LNCAP (cell line): ENCODE measurements at regions not wholly inside any gene's neighbourhood (a gene's known extent, or its start where the extent isn't known, plus 50 kb on each side); places are given as distances from the start of the nearest gene placed in this dataset.

Source experiments
- TF ChIP-seq, protein P1 (sequence below): fragments of 450-650 bp; IDR thresholded peaks from 2 replicates; pipeline ENCODE4 v1.5.1; 2017; ENCODE audit warnings: mild to moderate bottlenecking

GRCh38 chr16:88128556-88128955 is 177.3 kb downstream of the BANP start:
- TF ChIP-seq, protein P1, sequence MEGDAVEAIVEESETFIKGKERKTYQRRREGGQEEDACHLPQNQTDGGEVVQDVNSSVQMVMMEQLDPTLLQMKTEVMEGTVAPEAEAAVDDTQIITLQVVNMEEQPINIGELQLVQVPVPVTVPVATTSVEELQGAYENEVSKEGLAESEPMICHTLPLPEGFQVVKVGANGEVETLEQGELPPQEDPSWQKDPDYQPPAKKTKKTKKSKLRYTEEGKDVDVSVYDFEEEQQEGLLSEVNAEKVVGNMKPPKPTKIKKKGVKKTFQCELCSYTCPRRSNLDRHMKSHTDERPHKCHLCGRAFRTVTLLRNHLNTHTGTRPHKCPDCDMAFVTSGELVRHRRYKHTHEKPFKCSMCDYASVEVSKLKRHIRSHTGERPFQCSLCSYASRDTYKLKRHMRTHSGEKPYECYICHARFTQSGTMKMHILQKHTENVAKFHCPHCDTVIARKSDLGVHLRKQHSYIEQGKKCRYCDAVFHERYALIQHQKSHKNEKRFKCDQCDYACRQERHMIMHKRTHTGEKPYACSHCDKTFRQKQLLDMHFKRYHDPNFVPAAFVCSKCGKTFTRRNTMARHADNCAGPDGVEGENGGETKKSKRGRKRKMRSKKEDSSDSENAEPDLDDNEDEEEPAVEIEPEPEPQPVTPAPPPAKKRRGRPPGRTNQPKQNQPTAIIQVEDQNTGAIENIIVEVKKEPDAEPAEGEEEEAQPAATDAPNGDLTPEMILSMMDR: no peak

DNA sequence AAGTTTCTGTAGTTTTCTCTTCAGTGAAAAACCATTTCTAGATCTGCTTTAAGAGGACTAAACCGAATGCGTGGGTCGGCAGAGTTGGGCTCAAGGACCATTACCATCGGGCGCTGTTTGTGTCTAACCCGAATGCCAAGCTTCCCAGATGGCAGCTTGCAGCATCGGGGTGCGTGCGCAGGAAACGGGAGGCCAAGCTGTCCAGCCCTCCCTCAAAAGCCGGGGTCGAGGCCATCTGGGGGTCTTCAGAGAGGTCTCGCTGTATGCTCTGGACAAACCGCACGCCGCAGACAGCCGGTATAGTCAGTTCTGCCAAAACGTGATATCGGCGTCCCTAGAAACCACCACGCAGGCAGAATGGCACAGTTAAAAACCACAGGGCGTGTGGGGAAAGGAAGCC is 178.8 kb downstream of the BANP start:
- TF ChIP-seq, protein P1: no peak

DNA sequence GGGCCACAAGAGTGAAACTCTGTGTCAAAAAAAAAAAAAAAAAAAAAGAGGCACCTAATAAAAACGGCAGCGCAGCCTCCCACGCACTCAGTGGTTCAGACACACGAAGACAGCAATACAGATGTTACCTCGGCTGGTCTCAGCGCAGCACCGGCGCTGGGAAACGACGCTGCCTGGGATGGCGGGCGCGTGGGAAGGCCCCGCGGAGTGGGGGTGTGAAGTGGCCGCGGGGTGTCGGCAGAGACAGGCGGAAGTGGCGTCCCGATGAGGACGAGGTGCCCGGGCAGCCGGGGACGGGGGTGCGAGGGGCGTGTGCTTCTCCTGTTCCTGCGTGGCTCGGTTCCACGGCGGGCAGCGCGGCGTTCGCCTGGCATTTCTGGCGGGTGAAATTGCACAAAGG is 179.4 kb downstream of the BANP start:
- TF ChIP-seq, protein P1: no peak

GRCh38 chr16:88131256-88131655 is 180.0 kb downstream of the BANP start:
- TF ChIP-seq, protein P1: no peak

DNA sequence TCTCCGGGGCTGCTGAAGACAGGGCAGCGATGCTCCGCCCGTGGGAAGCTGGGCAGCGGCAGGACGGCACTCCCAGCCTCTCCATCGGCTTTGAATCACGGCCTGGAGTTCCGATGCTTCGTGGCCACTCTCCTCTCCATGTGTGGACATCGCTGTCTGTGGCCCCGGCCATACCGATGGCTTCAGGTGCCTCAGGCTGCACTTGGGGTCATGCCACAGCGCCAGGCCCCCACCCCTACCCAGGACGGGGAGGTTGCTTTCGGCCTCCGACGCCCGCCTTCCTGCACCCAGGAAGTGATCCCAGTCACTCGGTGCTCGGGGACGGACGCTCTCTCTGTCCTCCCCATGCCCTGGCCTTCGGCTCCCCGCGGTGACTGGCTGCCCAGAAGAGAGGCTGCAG is 180.7 kb downstream of the BANP start:
- TF ChIP-seq, protein P1: no peak

DNA sequence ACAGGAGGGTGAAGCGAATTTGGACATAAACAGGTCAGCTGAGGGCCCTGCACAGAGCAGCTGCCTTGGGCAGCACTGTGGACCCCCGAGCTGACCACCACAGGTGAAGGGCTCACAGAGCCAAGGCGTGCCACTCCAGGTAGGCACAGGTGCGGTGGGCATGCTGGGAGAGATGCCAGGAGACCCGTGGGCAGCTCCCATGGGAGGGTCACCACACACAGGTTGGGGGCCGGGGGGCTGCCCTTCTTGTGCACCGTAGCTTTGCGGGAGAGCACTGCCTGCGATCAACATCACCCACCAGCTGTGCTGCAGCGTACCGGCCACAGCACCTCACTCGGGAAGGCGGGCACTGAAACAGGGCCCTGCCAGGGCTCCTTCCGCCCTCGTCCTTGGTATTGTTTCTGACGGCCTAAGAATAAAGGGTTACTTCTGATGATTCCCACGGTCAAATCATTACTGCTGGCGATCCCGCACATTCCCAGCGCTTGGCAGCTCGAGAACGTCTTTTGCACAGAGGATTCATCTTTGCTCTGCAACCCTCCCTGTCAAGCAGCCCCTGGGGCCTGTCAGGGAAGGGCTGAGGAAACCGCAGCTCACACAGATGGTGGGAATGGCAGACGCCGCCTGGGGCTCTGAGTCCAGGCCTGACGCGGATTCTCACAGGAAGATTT is 181.7 kb downstream of the BANP start:
- TF ChIP-seq, protein P1: no peak

- TF ChIP-seq, protein P1: no peak
Observed at GRCh38 chr16:88133507-88133843, 182.2 kb downstream of the BANP start.

DNA sequence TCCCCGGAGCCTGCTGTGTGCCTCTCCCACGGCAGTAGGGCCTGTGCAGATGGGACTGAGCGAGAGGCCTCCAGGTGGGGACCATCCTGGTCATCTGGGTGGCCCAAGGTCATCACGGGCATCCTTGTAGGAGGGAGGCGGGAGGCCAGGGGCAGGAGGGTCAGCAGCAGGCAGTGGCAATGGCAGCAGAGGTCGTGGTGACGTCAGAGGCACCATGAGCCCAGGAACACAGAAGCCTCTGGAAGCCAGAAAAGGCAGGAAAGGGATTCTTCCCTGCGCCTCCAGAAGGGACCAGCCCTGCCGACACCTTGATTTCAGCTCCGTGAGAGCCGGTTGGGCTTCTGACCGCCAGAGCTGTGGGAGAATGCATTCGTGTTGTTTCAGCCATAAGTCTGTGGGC is 190.3 kb downstream of the BANP start:
- TF ChIP-seq, protein P1: no peak
